T-helper 2 cell treated with Interferon-gamma antibody and Interleukin-4, amounts not matched to agents 5 μg/mL and 100 μg/mL, for 36 hours (primary cell): ENCODE measurements at regions not wholly inside any gene's neighbourhood (a gene's known extent, or its start where the extent isn't known, plus 50 kb on each side); places are given as distances from the start of the nearest gene placed in this dataset.

Source experiments
- DNase-seq: peaks from one replicate; pipeline ENCODE4 v3.0.0; 2021; ENCODE audit warnings: low spot score
- H3K27ac Mint-ChIP-seq: one replicate; pipeline ENCODE4 v1.8.0; 2021; ENCODE audit warnings: mild to moderate bottlenecking, mixed read lengths
- H3K27me3 Mint-ChIP-seq: one replicate; pipeline ENCODE4 v1.8.0; 2021; ENCODE audit warnings: low read depth, mixed read lengths
- H3K36me3 Mint-ChIP-seq: one replicate; pipeline ENCODE4 v1.8.0; 2021; ENCODE audit warnings: low read depth, mixed read lengths
- H3K4me1 Mint-ChIP-seq: one replicate; pipeline ENCODE4 v1.8.0; 2021; ENCODE audit warnings: low read depth, mixed read lengths
- H3K4me3 Mint-ChIP-seq: one replicate; pipeline ENCODE4 v1.8.0; 2022; ENCODE audit warnings: mild to moderate bottlenecking, moderate library complexity, mixed read lengths
- H3K9me3 Mint-ChIP-seq: one replicate; pipeline ENCODE4 v1.8.0; 2021; ENCODE audit warnings: mixed read lengths

DNA sequence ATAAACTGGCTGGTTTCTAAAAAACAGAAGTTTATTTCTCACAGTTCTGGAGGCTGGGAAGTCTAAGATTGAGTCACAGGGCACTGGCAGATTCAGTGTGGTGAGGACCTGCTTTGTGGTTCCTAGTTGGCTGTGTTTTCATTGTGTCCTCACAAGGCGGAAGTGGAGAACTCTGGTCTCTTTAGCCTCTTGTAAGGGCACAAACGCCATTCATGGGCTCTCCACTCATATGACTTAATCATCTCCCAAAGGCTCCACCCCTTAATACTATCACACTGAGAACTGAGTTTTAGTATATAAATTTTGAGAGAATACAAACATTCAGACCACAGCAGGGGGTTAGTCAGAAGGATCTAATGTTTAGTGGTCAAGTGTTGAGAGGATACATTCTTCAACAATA is 208.2 kb downstream of the SEC61B start:
- Mint-ChIP-seq H3K4me1 (peaks cover 18% of the 10 kb centered on the region), H3K27me3 (peaks cover 3% of the 10 kb centered on the region), H3K9me3 (no peaks in the 10 kb centered on the region), H3K4me3 (no peak overlapping the region), H3K36me3 (no peaks in the 10 kb centered on the region), H3K27ac (no peak overlapping the region)
- DNase-seq: no peak

- H3K9me3 Mint-ChIP-seq: no peaks in the 10 kb centered on the region
- no peak for DNase-seq
- H3K4me1 Mint-ChIP-seq: peaks cover 18% of the 10 kb centered on the region
- H3K27ac Mint-ChIP-seq: no peak overlapping the region
- H3K4me3 Mint-ChIP-seq: no peak overlapping the region
- H3K27me3 Mint-ChIP-seq: peaks cover 3% of the 10 kb centered on the region
- no peaks in the 10 kb centered on the region for H3K36me3 Mint-ChIP-seq
Measured at GRCh38 chr9:99431103-99431502, 209.0 kb downstream of the SEC61B start.

DNA sequence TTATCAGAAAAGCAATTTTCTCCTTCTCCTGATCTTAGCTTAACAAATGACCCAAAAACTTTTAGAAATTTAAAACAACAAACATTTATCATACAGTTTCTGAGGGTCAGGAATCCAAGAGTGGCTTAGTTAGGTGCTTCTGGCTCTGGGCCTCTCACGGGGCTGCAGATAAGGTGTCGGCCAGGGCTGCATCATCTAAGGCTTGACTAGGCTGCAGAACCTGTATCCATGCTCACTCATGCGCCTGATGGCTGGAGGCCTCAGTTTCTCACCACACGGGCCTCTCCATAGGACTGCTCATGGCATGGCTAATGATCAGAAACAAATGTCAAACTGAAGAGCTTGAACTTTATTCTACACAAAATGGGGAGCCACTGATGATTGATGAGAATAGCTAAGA is 210.0 kb downstream of the SEC61B start:
- no peaks in the 10 kb centered on the region for H3K27me3 Mint-ChIP-seq
- no peak for DNase-seq
- peaks cover 13% of the 10 kb centered on the region for H3K4me1 Mint-ChIP-seq
- H3K27ac Mint-ChIP-seq: no peak overlapping the region
- no peaks in the 10 kb centered on the region for H3K9me3 Mint-ChIP-seq
- no peak overlapping the region for H3K4me3 Mint-ChIP-seq
- no peaks in the 10 kb centered on the region for H3K36me3 Mint-ChIP-seq

DNA sequence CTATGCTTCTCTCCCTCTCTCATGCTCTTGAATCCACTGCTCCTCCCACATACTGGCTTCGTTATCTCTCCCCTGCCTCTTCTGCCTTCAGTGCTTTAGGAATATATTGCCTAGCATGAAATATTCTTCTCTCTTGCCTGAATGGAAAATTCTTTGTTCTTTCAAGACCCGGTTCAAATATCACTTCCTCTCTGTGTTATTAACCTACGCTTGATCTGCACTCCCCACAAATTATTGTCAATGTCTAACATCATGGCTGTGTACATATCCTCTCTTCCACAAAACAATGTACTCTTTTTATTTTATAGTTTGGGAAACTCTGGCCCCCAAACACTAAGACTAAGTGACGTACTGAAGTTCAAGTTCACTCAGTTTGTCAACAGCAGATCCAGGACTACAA is 211.0 kb downstream of the SEC61B start:
- no peak overlapping the region for H3K4me3 Mint-ChIP-seq
- H3K27me3 Mint-ChIP-seq: no peaks in the 10 kb centered on the region
- DNase-seq: no peak
- H3K27ac Mint-ChIP-seq: peak overlapping the region; percentile 76
- H3K4me1 Mint-ChIP-seq: peaks cover 16% of the 10 kb centered on the region
- H3K36me3 Mint-ChIP-seq: no peaks in the 10 kb centered on the region
- H3K9me3 Mint-ChIP-seq: no peaks in the 10 kb centered on the region

DNA sequence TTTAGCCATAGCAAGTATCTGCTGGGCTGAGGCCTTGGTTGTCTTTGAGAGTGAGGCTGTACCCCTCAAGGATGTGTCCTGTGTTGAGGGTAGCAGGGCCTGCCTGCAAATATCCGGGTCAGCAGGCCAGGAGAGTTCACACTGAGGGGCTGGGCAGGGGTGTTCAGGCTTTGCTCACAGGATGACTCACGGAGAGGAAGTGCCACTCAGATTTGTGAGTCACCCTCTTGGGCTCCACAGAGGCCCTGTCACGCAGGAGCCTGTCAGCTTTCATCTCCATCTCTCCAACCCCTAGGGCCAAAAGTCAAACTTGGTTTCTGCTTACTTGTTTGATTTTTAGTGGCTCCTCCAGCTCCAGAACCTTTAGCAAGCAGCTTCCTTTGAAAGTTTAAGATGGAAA is 211.5 kb downstream of the SEC61B start:
- Mint-ChIP-seq H3K9me3 (no peaks in the 10 kb centered on the region), H3K27ac (peak overlapping the region; percentile 76)

GRCh38 chr9:99436616-99437015 is 214.5 kb downstream of the SEC61B start:
- no peak for DNase-seq
- no peak overlapping the region for H3K27ac Mint-ChIP-seq
- peaks cover 16% of the 10 kb centered on the region for H3K4me1 Mint-ChIP-seq
- H3K4me3 Mint-ChIP-seq: no peak overlapping the region
- H3K9me3 Mint-ChIP-seq: no peaks in the 10 kb centered on the region
- H3K27me3 Mint-ChIP-seq: no peaks in the 10 kb centered on the region
- H3K36me3 Mint-ChIP-seq: no peaks in the 10 kb centered on the region

More for the DNA sequence above, 211.5 kb downstream of the SEC61B start:
- peak; percentile 74 for DNase-seq
- Mint-ChIP-seq H3K4me3 (no peak overlapping the region), H3K4me1 (peaks cover 16% of the 10 kb centered on the region), H3K27me3 (no peaks in the 10 kb centered on the region), H3K36me3 (no peaks in the 10 kb centered on the region)

DNA sequence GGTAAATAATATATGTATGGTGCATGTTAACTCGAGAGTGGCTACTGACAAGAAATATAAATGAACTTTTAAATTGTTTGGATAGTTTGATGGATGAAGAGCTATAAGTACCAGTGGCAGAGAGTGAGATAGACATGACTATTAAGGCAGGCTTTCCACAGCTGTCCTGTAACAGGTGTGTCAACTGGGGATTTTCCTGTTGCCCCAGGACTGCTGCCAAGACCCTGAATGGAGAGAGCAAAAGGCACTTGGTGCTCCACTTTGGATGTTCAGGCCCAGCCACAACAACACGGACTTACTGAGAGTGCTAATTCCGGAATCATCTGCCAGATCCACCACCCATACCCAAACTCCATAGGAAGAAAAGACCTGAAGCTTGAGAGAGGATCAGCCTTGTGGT is 215.1 kb downstream of the SEC61B start:
- Mint-ChIP-seq H3K4me1 (peaks cover 16% of the 10 kb centered on the region), H3K4me3 (no peak overlapping the region), H3K27ac (no peak overlapping the region), H3K27me3 (no peaks in the 10 kb centered on the region), H3K9me3 (no peaks in the 10 kb centered on the region), H3K36me3 (no peaks in the 10 kb centered on the region)
- DNase-seq: no peak

DNA sequence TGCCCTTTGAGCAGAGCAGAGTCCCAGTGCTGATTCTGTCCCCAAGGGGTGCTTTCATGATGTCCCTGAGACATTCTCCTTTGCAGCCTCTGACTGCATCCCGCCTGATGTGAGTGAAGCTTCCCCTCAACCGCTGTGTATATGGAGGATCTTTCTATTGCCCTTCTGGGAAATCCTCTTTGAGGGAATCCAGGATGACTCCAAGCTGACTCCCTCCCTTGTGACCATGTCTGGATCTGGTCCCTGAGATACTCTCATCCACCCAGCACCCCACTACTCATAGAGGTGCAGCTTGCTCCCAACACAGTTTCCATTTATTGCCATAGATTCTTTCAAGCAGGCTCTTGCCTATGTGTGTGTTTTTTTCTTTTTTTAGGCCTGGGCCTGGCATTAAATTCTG is 216.5 kb downstream of the SEC61B start:
- H3K4me3 Mint-ChIP-seq: no peak overlapping the region
- no peaks in the 10 kb centered on the region for H3K9me3 Mint-ChIP-seq
- DNase-seq: no peak
- no peaks in the 10 kb centered on the region for H3K27me3 Mint-ChIP-seq
- peaks cover 10% of the 10 kb centered on the region for H3K4me1 Mint-ChIP-seq
- no peaks in the 10 kb centered on the region for H3K36me3 Mint-ChIP-seq
- H3K27ac Mint-ChIP-seq: no peak overlapping the region

DNA sequence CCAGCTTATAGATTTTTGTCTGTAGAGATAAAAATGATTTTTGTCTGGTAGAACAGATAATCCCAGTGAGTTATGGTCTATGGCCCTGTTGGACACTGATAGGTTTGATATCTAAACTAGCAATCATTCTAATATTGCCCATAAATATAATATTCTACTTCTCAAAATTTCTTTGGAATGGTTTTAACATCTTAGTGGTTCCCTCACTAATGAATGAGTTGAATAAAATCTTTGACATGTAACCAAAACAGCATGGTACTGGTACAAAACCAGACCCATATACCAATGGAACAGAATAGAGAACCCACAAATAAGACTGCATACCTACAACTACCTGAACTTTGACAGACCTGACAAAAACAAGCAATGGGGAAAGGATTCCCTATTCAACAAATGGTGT is 219.7 kb downstream of the SEC61B start:
- no peak for DNase-seq
- no peak overlapping the region for H3K4me3 Mint-ChIP-seq
- H3K4me1 Mint-ChIP-seq: peaks cover 3% of the 10 kb centered on the region
- H3K36me3 Mint-ChIP-seq: no peaks in the 10 kb centered on the region
- H3K9me3 Mint-ChIP-seq: no peaks in the 10 kb centered on the region
- H3K27ac Mint-ChIP-seq: no peak overlapping the region
- peaks cover 2% of the 10 kb centered on the region for H3K27me3 Mint-ChIP-seq

DNA sequence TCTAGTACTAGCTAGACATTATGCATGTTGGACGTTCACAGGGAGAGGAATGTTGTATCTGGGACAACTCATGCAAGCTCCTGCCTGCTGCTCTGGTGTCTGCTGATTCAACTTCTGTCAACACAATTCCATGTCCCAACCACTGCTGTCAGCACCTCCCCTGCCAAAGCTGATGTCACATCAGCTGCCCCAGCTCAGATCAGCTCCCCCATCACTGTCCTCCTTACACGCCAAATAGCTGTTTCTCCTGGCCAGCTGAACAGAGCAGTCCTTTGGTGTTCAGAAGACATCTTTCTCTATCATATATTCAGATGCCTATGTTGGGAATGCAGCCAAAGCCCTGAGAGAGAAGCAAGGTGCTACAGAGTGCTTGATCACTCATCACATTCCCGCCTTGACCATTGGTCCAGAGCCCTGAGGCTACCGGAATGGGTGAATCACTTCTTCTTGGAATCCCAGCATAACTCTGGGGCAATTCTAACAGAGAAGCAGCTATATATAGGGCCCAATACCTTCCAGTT is 223.3 kb downstream of the SEC61B start:
- Mint-ChIP-seq H3K4me3 (no peak overlapping the region), H3K36me3 (no peaks in the 10 kb centered on the region), H3K27ac (no peak overlapping the region), H3K9me3 (no peaks in the 10 kb centered on the region), H3K27me3 (peaks cover 2% of the 10 kb centered on the region), H3K4me1 (no peaks in the 10 kb centered on the region)
- no peak for DNase-seq

GRCh38 chr9:99445920-99446319 is 223.8 kb downstream of the SEC61B start:
- peak; percentile 23 for DNase-seq
- no peaks in the 10 kb centered on the region for H3K9me3 Mint-ChIP-seq
- H3K4me1 Mint-ChIP-seq: no peaks in the 10 kb centered on the region
- peaks cover 2% of the 10 kb centered on the region for H3K27me3 Mint-ChIP-seq
- no peak overlapping the region for H3K27ac Mint-ChIP-seq
- no peaks in the 10 kb centered on the region for H3K36me3 Mint-ChIP-seq
- no peak overlapping the region for H3K4me3 Mint-ChIP-seq

- Mint-ChIP-seq H3K4me3 (no peak overlapping the region), H3K4me1 (no peaks in the 10 kb centered on the region), H3K27ac (no peak overlapping the region), H3K9me3 (no peaks in the 10 kb centered on the region), H3K27me3 (peaks cover 6% of the 10 kb centered on the region), H3K36me3 (no peaks in the 10 kb centered on the region)
- no peak for DNase-seq
Measured at GRCh38 chr9:99447951-99448350, 225.9 kb downstream of the SEC61B start.

DNA sequence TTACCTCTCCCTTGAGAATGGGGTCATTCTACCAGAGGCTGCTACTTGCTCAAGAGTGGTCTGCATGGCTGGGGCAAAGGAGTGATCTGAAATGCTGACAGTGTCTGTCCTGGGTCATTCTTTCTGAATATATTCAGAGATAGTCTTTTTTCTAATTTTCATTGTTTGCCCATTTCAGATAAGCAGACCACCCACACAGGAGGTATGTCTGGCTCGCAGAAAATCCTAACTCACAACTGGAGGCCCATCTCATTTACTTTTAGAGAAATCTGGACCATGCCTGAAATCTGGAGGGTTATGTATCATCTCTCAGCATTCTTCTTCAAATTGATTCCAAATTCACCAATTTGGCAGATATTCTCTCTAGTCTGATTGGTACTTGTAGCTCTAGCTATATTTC is 227.6 kb downstream of the SEC61B start:
- H3K4me1 Mint-ChIP-seq: no peaks in the 10 kb centered on the region
- no peaks in the 10 kb centered on the region for H3K9me3 Mint-ChIP-seq
- H3K4me3 Mint-ChIP-seq: no peak overlapping the region
- no peak overlapping the region for H3K27ac Mint-ChIP-seq
- peaks cover 6% of the 10 kb centered on the region for H3K27me3 Mint-ChIP-seq
- DNase-seq: no peak
- H3K36me3 Mint-ChIP-seq: no peaks in the 10 kb centered on the region

GRCh38 chr9:99451112-99451606 is 229.1 kb downstream of the SEC61B start:
- no peaks in the 10 kb centered on the region for H3K4me1 Mint-ChIP-seq

DNA sequence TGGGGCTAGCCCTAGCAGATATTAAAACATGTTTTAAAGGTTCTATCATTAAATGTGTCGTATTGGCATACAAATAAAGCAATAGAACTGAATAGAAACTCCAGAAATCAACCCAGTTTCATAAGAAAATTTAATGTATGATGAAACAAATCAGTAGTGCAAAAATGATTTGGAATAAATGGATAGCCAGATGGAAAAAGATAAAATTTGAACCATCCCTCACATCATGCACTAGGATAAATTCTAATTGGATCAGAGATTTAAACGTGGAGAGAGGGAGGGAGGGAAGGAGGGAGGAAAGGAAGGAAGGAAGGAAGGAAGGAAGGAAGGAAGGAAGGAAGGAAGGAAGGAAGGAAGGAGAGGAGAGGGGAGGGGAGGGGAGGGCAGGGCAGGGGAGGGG is 235.3 kb downstream of the SEC61B start:
- DNase-seq: no peak
- no peaks in the 10 kb centered on the region for H3K4me1 Mint-ChIP-seq
- no peak overlapping the region for H3K27ac Mint-ChIP-seq
- H3K36me3 Mint-ChIP-seq: no peaks in the 10 kb centered on the region
- H3K27me3 Mint-ChIP-seq: peaks cover under 1% of the 10 kb centered on the region
- H3K4me3 Mint-ChIP-seq: no peak overlapping the region
- no peaks in the 10 kb centered on the region for H3K9me3 Mint-ChIP-seq

More at GRCh38 chr9:99451112-99451606, 229.1 kb downstream of the SEC61B start:
- H3K27ac Mint-ChIP-seq: no peak overlapping the region
- H3K36me3 Mint-ChIP-seq: no peaks in the 10 kb centered on the region
- no peak overlapping the region for H3K4me3 Mint-ChIP-seq
- H3K27me3 Mint-ChIP-seq: peaks cover 6% of the 10 kb centered on the region
- H3K9me3 Mint-ChIP-seq: no peaks in the 10 kb centered on the region
- no peak for DNase-seq
